ENCODE measurements at regions not wholly inside any gene's neighbourhood (a gene's known extent, or its start where the extent isn't known, plus 50 kb on each side); places are given as distances from the start of the nearest gene placed in this dataset.
"Not testable (repeated sequence)": the region's sequence is repeated elsewhere in the genome, so short reads cannot be mapped to it uniquely, and the experiment has no call there.

GRCh38 chr3:182424006-182424405, 369.3 kb upstream of the ATP11B start:
- DNase-seq, result no peak

GRCh38 chr3:182425926-182426718, 367.2 kb upstream of the ATP11B start:
- DNase-seq, result not testable (repeated sequence)

GRCh38 chr3:182431972-182432371, 361.3 kb upstream of the ATP11B start:
- DNase-seq, result not testable (repeated sequence)

GRCh38 chr3:182435860-182436259, 357.4 kb upstream of the ATP11B start:
- DNase-seq, result no peak

GRCh38 chr3:182436547-182436946, 356.8 kb upstream of the ATP11B start:
- peak; percentile 85 to 89 for DNase-seq

GRCh38 chr3:182438398-182438797, 354.9 kb upstream of the ATP11B start:
- DNase-seq, result peak; percentile 80 to 84

- no peak for DNase-seq
These were observed 353.2 kb upstream of the ATP11B start for GRCh38 chr3:182440101-182440500.

- DNase-seq, result no peak
These were observed 347.7 kb upstream of the ATP11B start for GRCh38 chr3:182445576-182445975.

- no peak for DNase-seq
These were observed 342.1 kb upstream of the ATP11B start for GRCh38 chr3:182450942-182451787.

GRCh38 chr3:182451871-182452270, 341.4 kb upstream of the ATP11B start:
- DNase-seq, result no peak

- DNase-seq, result no peak
These were observed 338.3 kb upstream of the ATP11B start for GRCh38 chr3:182455011-182455410.

GRCh38 chr3:182460303-182460702, 333.0 kb upstream of the ATP11B start:
- no peak for DNase-seq

- no peak for DNase-seq
These were observed 331.2 kb upstream of the ATP11B start for GRCh38 chr3:182462152-182462551.

- DNase-seq, result no peak
These were observed 328.7 kb upstream of the ATP11B start for GRCh38 chr3:182464513-182465145.

- DNase-seq, result no peak
These were observed 327.8 kb upstream of the ATP11B start for GRCh38 chr3:182465301-182466185.

GRCh38 chr3:182469086-182469485, 324.2 kb upstream of the ATP11B start:
- no peak for DNase-seq

- no peak for DNase-seq
These were observed 323.1 kb upstream of the ATP11B start for GRCh38 chr3:182470187-182470586.

- no peak for DNase-seq
These were observed 320.1 kb upstream of the ATP11B start for GRCh38 chr3:182473191-182473710.

- DNase-seq, result no peak
These were observed 314.9 kb upstream of the ATP11B start for GRCh38 chr3:182478369-182478768.

- no peak for DNase-seq
These were observed 313.6 kb upstream of the ATP11B start for GRCh38 chr3:182479419-182480336.

- no peak for DNase-seq
These were observed 310.6 kb upstream of the ATP11B start for GRCh38 chr3:182482705-182483104.
